Endothelial cell of umbilical vein (primary cell): ENCODE measurements at regions not wholly inside any gene's neighbourhood (a gene's known extent, or its start where the extent isn't known, plus 50 kb on each side); places are given as distances from the start of the nearest gene placed in this dataset.

ENCODE experiments used
- BruUV-seq: library from RNA; stranded (reverse); fragments of 400-500 nt; replicated peaks from 2 replicates; lab custom pipeline; 2021; lab: Mats Ljungman, UMichigan
- CTCF ChIA-PET: fragments of 300-600, 350-600 bp; sonication (Branson Sonifier 250); formaldehyde crosslinking; loops from one replicate; lab custom pipeline; 2021; ENCODE audit warnings: antibody characterized with exemption, inconsistent platforms; lab: Charles Lee
- POLR2A ChIA-PET: fragments of 300-600, 350-600 bp; sonication (Branson Sonifier 250); formaldehyde crosslinking; loops from one replicate; lab custom pipeline; 2021; ENCODE audit warnings: antibody characterized with exemption, inconsistent platforms; lab: Charles Lee
- DNase-seq: peaks from one replicate; pipeline ENCODE4 v3.0.0-alpha.2; 2011; ENCODE audit warnings: low read depth, low spot score
- FAIRE-seq: peaks from 2 replicates; lab custom pipeline; 2011; peaks lifted over from hg19 to GRCh38; lab: Jason Lieb, UNC
- H2AFZ ChIP-seq: 2 replicates; pipeline ENCODE4 v1.6.0; 2012; ENCODE audit warnings: low read depth, low read length, control low read depth, inconsistent platforms
- H3K27ac ChIP-seq: 2 replicates; pipeline ENCODE4 v1.5.1; 2011; ENCODE audit warnings: low read depth, mild to moderate bottlenecking, control low read depth, low read length, moderate library complexity; ENCODE audit not compliant: insufficient read depth
- H3K27me3 ChIP-seq, 2 experiments: 2 replicates each; pipeline versions ENCODE4 v1.6.0 to v1.6.1; 2011; ENCODE audit warnings: low read length in 2 of 2, mixed read lengths in 1 of 2; ENCODE audit not compliant: control insufficient read depth in 2 of 2, insufficient read depth in 2 of 2
- H3K36me3 ChIP-seq, 2 experiments: 2 replicates in 1 of 2; 3 replicates in 1 of 2; pipeline ENCODE4 v1.5.1; 2011; ENCODE audit warnings: low read length in 2 of 2, mild to moderate bottlenecking in 1 of 2, moderate library complexity in 1 of 2; ENCODE audit not compliant: control insufficient read depth in 2 of 2, insufficient read depth in 2 of 2; ENCODE audit errors: extremely low read depth in 1 of 2
- H3K4me1 ChIP-seq: 3 replicates; pipeline ENCODE4 v1.5.1; 2011; ENCODE audit warnings: mild to moderate bottlenecking, low read length; ENCODE audit not compliant: control insufficient read depth, insufficient read depth; ENCODE audit errors: extremely low read depth
- H3K4me2 ChIP-seq: 2 replicates; pipeline ENCODE4 v1.6.1; 2011; ENCODE audit warnings: low read length, control low read depth, mixed read lengths; ENCODE audit not compliant: insufficient read depth
- H3K4me3 ChIP-seq, 3 experiments: fragments of 200-600 bp in 1 of 3; sonication (generic), shearing (Covaris generic) in 1 of 3; replicated peaks in 1 of 3; 2 replicates each; pipeline ENCODE4 v1.5.1; 2011 to 2016; ENCODE audit warnings: control low read depth in 3 of 3, low read length in 3 of 3, mild to moderate bottlenecking in 2 of 3, inconsistent platforms in 1 of 3, low read depth in 1 of 3, moderate library complexity in 1 of 3; ENCODE audit not compliant: insufficient read depth in 1 of 3
- H3K79me2 ChIP-seq: 2 replicates; pipeline ENCODE4 v1.6.0; 2012; ENCODE audit warnings: low read length, inconsistent platforms; ENCODE audit not compliant: control insufficient read depth, insufficient read depth
- H3K9ac ChIP-seq: replicated peaks from 2 replicates; pipeline ENCODE3; 2011; ENCODE audit warnings: low read length, control low read depth; ENCODE audit not compliant: insufficient read depth; ENCODE audit errors: extremely low read depth
- H3K9me1 ChIP-seq: replicated peaks from 3 replicates; pipeline ENCODE4 v1.6.0; 2011; ENCODE audit warnings: mild to moderate bottlenecking, low read length; ENCODE audit not compliant: control insufficient read depth, insufficient read depth; ENCODE audit errors: extremely low read depth
- H3K9me3 ChIP-seq: replicated peaks from 2 replicates; pipeline ENCODE4 v1.5.1; 2012; ENCODE audit warnings: low read length, inconsistent platforms; ENCODE audit not compliant: control insufficient read depth, insufficient read depth
- H4K20me1 ChIP-seq: replicated peaks from 2 replicates; pipeline ENCODE3; 2011; ENCODE audit warnings: mild to moderate bottlenecking, low read length; ENCODE audit not compliant: control insufficient read depth, insufficient read depth; ENCODE audit errors: extremely low read depth
- EZH2 ChIP-seq: IDR thresholded peaks from 2 replicates; pipeline ENCODE4 v1.6.1; 2012; ENCODE audit warnings: borderline replicate concordance, low read depth, mild to moderate bottlenecking, moderate library complexity, low read length, inconsistent platforms; ENCODE audit not compliant: severe bottlenecking
- FOS ChIP-seq: IDR thresholded peaks from 2 replicates; pipeline ENCODE4 v1.6.1; 2011; ENCODE audit warnings: mild to moderate bottlenecking, low read length, moderate library complexity, borderline replicate concordance; ENCODE audit not compliant: insufficient read depth
- GATA2 ChIP-seq: IDR thresholded peaks from 2 replicates; pipeline ENCODE4 v1.7.0; 2011; ENCODE audit warnings: low read depth, mild to moderate bottlenecking, moderate library complexity, mixed read lengths, low read length; ENCODE audit not compliant: insufficient read length, insufficient read depth
- JUN ChIP-seq: IDR thresholded peaks from 2 replicates; pipeline ENCODE4 v1.6.1; 2011; ENCODE audit warnings: borderline replicate concordance, low read depth; ENCODE audit not compliant: insufficient read length, insufficient read depth
- MYC ChIP-seq: IDR thresholded peaks from one replicate; pipeline ENCODE4 v1.6.1; 2011; ENCODE audit warnings: mild to moderate bottlenecking, low read depth, low read length
- POLR2A ChIP-seq: IDR thresholded peaks from 2 replicates; pipeline ENCODE4 v1.6.1; 2012; ENCODE audit warnings: low read depth, mild to moderate bottlenecking, control low read depth, low read length
- POLR2AphosphoS5 ChIP-seq: IDR thresholded peaks from 2 replicates; pipeline ENCODE4 v1.6.1; 2012; ENCODE audit warnings: low read depth, mild to moderate bottlenecking, control low read depth, low read length, moderate library complexity; ENCODE audit not compliant: insufficient read depth
- dilution Hi-C: fragments of 300-500 bp; cut with MboI; formaldehyde crosslinking; loops from one replicate; pipeline ENCODE4 v1.15.0; 2019; ENCODE audit warnings: low sequenced_read_pairs; ENCODE audit not compliant: extremely low pct_ligation_motif_present
- intact Hi-C: fragments of 100-400 bp; cut with micrococcal nuclease; formaldehyde crosslinking; loops from one replicate; pipeline ENCODE4 v1.10.0; 2022
- TF ChIP-seq, protein P1 (sequence below): IDR thresholded peaks from 2 replicates; pipeline ENCODE4 v1.6.1; 2011; ENCODE audit not compliant: insufficient read depth, insufficient read length
- TF ChIP-seq, protein P2 (sequence below), 2 donors: IDR thresholded peaks; 1 replicate in 1 of 2; 2 replicates in 1 of 2; pipeline ENCODE4 v1.5.1; 2011; ENCODE audit warnings: low read length in 2 of 2, mild to moderate bottlenecking in 2 of 2, moderate library complexity in 2 of 2, control low read depth in 1 of 2, inconsistent platforms in 1 of 2, low read depth in 1 of 2; ENCODE audit not compliant: insufficient read depth in 1 of 2; ENCODE audit errors: extremely low read depth in 1 of 2

DNA sequence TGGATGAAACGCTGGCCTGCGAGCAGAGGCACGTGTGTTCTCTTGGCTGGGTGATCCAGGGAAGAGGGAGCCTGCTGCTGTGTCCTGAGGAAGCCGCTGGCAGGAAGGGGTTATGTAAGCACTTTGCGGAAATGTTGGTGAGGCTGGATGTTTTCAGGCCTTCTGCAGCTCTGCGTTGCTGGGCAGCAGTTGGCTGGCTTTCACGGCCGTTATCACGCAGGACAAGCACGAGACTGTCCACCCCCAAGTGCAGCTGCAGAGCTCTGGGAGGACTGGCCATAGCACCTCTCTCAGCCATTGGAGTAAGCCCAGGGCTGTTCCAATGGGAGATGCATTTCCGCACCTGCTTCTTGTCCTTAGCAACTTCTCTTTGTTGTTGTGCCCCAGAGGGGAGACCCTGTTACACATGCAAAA lies 146.9 kb upstream of the SOX21 start:
- Histone ChIP-seq H3K27ac (peak overlapping the region; percentile 91), H3K9me1 (no peaks in the 10 kb centered on the region), H3K27me3 (peaks cover 8 to 9% of the 10 kb centered on the region in 2 experiments), H3K36me3 (no peaks in the 10 kb centered on the region), H3K9me3 (no peaks in the 10 kb centered on the region), H3K9ac (peak overlapping the region; percentile 52), H3K4me3 (no peak overlapping the region), H3K79me2 (no peaks in the 10 kb centered on the region), H4K20me1 (no peaks in the 10 kb centered on the region), H2AFZ (no peak overlapping the region), H3K4me2 (peak overlapping the region; percentile 59), H3K4me1 (peaks cover 40% of the 10 kb centered on the region)
- intact Hi-C loops, result loop anchor here (1.0 to 10.0 kb wide), 2 partner anchors 9 to 144 kb away; partner anchors contain the start of gene SOX21
- no TSS peak for BruUV-seq
- CTCF ChIA-PET, result interaction anchor here (1.2 kb wide), 1 partner anchor 296 kb away, joined by 4 read pairs; no protein-coding TSS in a partner anchor
- TF ChIP-seq JUN, result no peak
- peak; percentile 21 for TF ChIP-seq MYC
- no peak for TF ChIP-seq EZH2
- TF ChIP-seq POLR2AphosphoS5, result peak; percentile 75
- TF ChIP-seq, protein P1, sequence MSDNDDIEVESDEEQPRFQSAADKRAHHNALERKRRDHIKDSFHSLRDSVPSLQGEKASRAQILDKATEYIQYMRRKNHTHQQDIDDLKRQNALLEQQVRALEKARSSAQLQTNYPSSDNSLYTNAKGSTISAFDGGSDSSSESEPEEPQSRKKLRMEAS, result peak; percentile 90
- peak; percentile 49 for TF ChIP-seq POLR2A
- dilution Hi-C loops, result no loop called here
- POLR2A ChIA-PET, result no interaction called here
- FAIRE-seq (peak; percentile 81), DNase-seq (peak; percentile 97)

DNA sequence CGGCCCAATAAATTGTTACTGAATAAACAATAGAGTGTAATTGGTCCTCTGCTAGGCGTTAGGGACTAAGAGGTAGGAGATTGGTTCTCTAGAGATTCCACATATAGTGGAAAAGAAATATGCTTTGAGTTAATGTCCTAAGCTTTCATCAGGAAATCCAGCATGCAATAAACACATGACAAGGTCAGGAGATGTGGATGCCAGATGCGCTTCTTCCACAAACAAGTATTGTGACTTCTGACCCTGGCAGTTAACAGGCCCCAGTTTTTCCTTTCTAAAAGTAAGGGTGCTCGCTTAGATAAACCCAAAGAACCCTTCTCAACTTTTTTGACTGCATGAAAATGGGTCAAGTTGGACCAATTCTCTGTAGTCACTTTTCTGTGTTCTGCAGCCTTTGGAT lies 146.5 kb upstream of the SOX21 start:
- POLR2A ChIA-PET, result no interaction called here
- CTCF ChIA-PET, result interaction anchor here (1.2 kb wide), 1 partner anchor 297 kb away, joined by 4 read pairs; no protein-coding TSS in a partner anchor
- Histone ChIP-seq H3K27ac (peak overlapping the region; percentile 48), H2AFZ (no peak overlapping the region), H3K4me1 (peaks cover 36% of the 10 kb centered on the region), H3K79me2 (no peaks in the 10 kb centered on the region), H3K4me2 (peak overlapping the region; percentile 59), H4K20me1 (no peaks in the 10 kb centered on the region), H3K9me1 (no peaks in the 10 kb centered on the region), H3K27me3 (peaks cover 7 to 12% of the 10 kb centered on the region in 2 experiments), H3K9ac (peak overlapping the region; percentile 5), H3K4me3 (no peak overlapping the region), H3K9me3 (no peaks in the 10 kb centered on the region), H3K36me3 (no peaks in the 10 kb centered on the region)
- dilution Hi-C loops (no loop called here), intact Hi-C loops (loop anchor here (1.0 to 10.0 kb wide), 2 partner anchors 9 to 144 kb away; partner anchors contain the start of gene SOX21)
- no peak for DNase-seq
- no peak for FAIRE-seq
- TSS peak; percentile 25 for BruUV-seq
- no peak for TF ChIP-seq EZH2
- TF ChIP-seq, protein P1, result no peak
- no peak for TF ChIP-seq FOS
- TF ChIP-seq, protein P2, sequence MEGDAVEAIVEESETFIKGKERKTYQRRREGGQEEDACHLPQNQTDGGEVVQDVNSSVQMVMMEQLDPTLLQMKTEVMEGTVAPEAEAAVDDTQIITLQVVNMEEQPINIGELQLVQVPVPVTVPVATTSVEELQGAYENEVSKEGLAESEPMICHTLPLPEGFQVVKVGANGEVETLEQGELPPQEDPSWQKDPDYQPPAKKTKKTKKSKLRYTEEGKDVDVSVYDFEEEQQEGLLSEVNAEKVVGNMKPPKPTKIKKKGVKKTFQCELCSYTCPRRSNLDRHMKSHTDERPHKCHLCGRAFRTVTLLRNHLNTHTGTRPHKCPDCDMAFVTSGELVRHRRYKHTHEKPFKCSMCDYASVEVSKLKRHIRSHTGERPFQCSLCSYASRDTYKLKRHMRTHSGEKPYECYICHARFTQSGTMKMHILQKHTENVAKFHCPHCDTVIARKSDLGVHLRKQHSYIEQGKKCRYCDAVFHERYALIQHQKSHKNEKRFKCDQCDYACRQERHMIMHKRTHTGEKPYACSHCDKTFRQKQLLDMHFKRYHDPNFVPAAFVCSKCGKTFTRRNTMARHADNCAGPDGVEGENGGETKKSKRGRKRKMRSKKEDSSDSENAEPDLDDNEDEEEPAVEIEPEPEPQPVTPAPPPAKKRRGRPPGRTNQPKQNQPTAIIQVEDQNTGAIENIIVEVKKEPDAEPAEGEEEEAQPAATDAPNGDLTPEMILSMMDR (IDR thresholded peaks at IDR 0.05; ENCODE audit: extremely low read depth in 1 of 2, insufficient read depth in 1 of 2, low read depth in 1 of 2, low read length in 2 of 2), result no peak
- TF ChIP-seq JUN, result no peak
- no peak for TF ChIP-seq POLR2AphosphoS5
- TF ChIP-seq POLR2A, result no peak
- TF ChIP-seq GATA2, result no peak
- TF ChIP-seq MYC, result no peak
